ENCODE measurements at regions not wholly inside any gene's neighbourhood (a gene's known extent, or its start where the extent isn't known, plus 50 kb on each side); places are given as distances from the start of the nearest gene placed in this dataset.
"Not testable (repeated sequence)": the region's sequence is repeated elsewhere in the genome, so short reads cannot be mapped to it uniquely, and the experiment has no call there.

DNA sequence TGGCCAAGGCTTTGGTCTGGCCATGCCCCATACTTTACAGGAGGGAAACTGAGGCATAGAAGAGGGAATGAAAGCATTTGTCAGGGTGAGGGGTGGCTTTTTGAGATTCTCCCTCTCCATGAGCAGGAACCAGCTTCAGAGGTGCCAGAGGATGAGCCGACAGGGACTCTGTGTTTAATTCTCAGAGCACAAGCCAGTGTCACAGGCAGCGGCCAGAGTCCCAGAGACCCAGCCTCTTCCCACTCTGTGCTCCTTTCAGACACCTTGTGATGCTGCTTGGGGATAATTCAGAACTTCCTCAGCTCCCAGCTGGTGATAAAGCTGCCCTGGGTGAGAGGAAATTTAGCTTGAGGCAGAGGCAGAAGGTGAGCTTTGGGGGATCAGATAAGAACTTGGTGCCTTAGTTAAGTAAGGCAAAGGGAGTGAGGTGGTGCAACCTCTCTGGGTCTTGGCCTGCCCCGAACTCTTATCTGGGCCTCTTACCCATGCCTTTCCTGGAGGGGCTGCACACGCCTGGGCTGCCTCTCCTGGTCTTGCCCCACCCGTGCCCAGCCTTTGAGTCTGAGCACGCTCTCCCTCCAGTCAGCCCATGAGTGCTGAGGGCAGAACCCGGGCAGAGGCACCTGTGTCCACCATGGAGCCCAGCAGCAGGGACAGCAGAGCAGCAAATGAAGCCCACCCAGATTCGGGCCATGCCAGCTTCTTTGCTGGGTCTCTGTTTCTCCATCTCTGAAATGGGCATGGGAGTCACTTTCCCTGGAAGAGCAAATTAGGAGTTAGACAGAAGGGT is 175.6 kb upstream of the C1orf174 start:
- ATAC-seq: no peak
- DNase-seq: peak; percentile 36
- no peaks in the 10 kb centered on the region for H3K4me1 ChIP-seq
- intact Hi-C loops (cut with DNase I): no loop called here
- no peaks in the 10 kb centered on the region for H3K36me3 ChIP-seq
- H3K27ac ChIP-seq: no peak overlapping the region
- peaks cover 5% of the 10 kb centered on the region for H3K27me3 ChIP-seq
- H3K9me3 ChIP-seq: no peaks in the 10 kb centered on the region
- no peak overlapping the region for H3K4me3 ChIP-seq
- TF ChIP-seq, protein P1, sequence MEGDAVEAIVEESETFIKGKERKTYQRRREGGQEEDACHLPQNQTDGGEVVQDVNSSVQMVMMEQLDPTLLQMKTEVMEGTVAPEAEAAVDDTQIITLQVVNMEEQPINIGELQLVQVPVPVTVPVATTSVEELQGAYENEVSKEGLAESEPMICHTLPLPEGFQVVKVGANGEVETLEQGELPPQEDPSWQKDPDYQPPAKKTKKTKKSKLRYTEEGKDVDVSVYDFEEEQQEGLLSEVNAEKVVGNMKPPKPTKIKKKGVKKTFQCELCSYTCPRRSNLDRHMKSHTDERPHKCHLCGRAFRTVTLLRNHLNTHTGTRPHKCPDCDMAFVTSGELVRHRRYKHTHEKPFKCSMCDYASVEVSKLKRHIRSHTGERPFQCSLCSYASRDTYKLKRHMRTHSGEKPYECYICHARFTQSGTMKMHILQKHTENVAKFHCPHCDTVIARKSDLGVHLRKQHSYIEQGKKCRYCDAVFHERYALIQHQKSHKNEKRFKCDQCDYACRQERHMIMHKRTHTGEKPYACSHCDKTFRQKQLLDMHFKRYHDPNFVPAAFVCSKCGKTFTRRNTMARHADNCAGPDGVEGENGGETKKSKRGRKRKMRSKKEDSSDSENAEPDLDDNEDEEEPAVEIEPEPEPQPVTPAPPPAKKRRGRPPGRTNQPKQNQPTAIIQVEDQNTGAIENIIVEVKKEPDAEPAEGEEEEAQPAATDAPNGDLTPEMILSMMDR (IDR thresholded peaks at IDR 0.05): no peak

DNA sequence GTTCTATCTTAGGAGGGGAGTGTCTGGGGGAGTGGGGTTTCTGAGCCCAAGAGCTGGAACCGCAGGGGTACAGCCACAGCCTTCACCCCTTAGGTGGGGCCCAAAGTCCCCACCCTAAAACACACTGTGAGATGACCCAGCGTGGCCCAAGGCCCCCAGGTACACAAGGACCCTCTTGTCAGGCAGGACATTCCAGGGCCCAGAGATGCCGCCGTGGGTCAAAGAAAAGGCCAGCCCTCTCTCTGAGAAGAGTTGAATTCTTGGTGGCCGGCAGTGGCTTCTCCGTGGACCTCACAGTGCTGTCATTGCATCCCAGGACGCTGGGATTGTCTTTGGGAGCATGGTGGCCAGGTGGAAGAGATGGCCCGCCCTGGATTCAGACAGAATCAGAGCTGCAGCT is 176.3 kb upstream of the C1orf174 start:
- DNase-seq: peak; percentile 56
- no peaks in the 10 kb centered on the region for H3K4me1 ChIP-seq

DNA sequence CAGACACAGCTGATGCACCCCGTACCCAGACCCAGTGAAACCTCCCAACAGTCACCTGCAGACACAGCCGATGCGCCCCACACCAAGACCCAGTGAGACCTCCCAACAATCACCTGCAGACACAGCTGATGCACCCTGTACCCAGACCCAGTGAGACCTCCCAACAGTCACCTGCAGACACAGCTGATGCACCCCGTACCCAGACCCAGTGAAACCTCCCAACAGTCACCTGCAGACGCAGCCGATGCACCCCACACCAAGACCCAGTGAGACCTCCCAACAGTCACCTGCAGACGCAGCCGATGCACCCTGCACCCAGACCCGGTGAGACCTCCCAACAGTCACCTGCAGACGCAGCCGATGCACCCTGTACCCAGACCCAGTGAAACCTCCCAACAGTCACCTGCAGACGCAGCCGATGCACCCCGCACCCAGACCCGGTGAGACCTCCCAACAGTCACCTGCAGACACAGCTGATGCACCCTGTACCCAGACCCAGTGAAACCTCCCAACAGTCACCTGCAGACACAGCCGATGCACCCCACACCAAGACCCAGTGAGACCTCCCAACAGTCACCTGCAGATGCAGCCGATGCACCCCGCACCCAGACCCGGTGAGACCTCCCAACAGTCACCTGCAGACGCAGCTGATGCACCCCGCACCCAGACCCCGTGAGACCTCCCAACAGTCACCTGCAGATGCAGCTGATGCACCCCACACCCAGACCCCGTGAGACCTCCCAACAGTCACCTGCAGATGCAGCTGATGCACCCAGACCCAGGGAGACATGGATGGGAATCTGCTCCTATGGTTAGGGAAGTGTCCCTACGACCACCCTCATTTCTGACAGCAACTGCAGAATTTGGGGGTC is 178.3 kb upstream of the C1orf174 start:
- intact Hi-C loops (cut with DNase I); H3K27me3 ChIP-seq; H3K36me3 ChIP-seq; H3K4me3 ChIP-seq; ATAC-seq; H3K27ac ChIP-seq; H3K9me3 ChIP-seq; H3K4me1 ChIP-seq: not testable (repeated sequence)
- peak; percentile 33 for DNase-seq

More for the DNA sequence above, 176.3 kb upstream of the C1orf174 start:
- intact Hi-C loops (cut with DNase I): no loop called here
- TF ChIP-seq, protein P1 (IDR thresholded peaks at IDR 0.05): no peak
- H3K4me3 ChIP-seq: no peak overlapping the region
- no peak for ATAC-seq
- H3K36me3 ChIP-seq: no peaks in the 10 kb centered on the region
- H3K27me3 ChIP-seq: peaks cover 5% of the 10 kb centered on the region
- H3K9me3 ChIP-seq: no peaks in the 10 kb centered on the region
- no peak overlapping the region for H3K27ac ChIP-seq

DNA sequence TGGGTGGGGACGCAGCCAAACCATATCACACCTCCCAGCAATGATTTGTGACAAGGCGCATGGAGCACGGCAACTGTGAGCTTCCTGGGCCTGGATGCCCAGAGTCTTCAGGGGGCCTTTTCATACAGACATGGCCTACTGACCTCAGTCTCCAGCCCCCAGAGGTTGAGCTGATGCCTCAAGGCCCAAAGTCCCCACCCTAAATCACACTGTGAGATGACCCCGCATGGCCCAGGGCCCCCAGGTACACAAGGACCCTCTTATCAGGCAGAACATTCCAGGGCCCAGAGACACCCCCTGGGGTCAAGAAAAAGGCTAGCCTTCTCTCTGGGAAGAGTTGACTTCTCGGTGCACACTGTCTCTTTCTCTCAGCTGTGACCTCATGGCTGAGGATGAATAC is 179.7 kb upstream of the C1orf174 start:
- Histone ChIP-seq H3K9me3 (no peaks in the 10 kb centered on the region), H3K36me3 (no peaks in the 10 kb centered on the region), H3K4me3 (no peak overlapping the region), H3K27me3 (peaks cover 9% of the 10 kb centered on the region), H3K27ac (no peak overlapping the region), H3K4me1 (no peaks in the 10 kb centered on the region)
- ATAC-seq (no peak), DNase-seq (peak; percentile 20)
- TF ChIP-seq, protein P1 (IDR thresholded peaks at IDR 0.05): no peak
- intact Hi-C loops (cut with DNase I): no loop called here

DNA sequence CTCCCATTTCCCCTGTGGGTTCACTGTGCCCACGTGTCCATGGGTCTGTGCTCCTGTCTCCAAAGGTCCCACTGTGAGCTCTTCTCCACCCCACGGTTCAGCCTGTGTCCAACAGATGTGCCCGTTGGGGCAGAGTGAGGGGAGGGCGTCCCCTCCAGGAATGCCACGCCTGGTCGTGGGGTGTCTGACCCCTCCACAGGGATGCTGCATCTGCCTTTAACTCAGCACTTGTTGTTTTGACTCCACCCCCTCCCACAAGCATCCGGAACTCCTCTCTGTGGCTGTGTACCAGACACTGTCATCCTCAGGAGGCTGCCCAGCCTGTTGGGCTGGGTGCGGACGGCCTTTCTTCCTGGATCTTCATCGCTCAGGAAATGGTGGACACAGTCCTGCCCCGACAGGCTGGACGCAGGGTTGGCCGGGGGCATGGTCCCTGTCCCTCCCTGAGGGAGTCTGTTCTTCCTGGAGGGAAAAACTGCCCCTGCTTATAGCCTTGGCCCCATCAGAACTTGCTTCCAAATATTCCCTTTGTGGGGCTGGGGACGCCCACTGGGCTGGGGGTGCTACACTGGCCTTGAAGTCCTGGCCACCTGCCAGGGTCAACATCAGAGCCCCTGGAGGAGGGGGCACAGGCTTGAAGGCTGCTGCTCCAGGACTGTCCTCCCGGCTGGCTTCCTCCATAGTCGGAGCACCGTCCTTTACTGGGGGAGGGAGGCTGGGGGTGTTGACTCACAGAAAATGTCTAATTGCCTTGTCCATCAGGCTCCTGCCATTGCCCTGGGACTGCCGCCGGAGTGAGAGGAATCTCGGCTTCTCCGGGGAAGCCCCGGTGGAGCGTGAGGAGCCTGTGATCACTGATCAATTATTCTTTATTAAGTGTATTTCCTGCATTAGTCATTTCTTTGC is 182.0 kb upstream of the C1orf174 start:
- Histone ChIP-seq H3K36me3 (no peaks in the 10 kb centered on the region), H3K4me1 (no peaks in the 10 kb centered on the region), H3K9me3 (no peaks in the 10 kb centered on the region), H3K27me3 (peaks cover 9% of the 10 kb centered on the region), H3K4me3 (no peak overlapping the region), H3K27ac (no peak overlapping the region)
- DNase-seq (peak; percentile 54), ATAC-seq (peak; percentile 19)
- intact Hi-C loops (cut with DNase I): no loop called here
- TF ChIP-seq, protein P1 (IDR thresholded peaks at IDR 0.05): no peak
